Retinal pigment epithelial cell (primary cell): ENCODE measurements at regions not wholly inside any gene's neighbourhood (a gene's known extent, or its start where the extent isn't known, plus 50 kb on each side); places are given as distances from the start of the nearest gene placed in this dataset.
A peak's percentile ranks its signal among the peaks of the same experiment; 100 is the strongest.

Experiments
- DNase-seq: peaks from one replicate; pipeline ENCODE4 v3.0.0-alpha.2; 2010; ENCODE audit warnings: low read depth
- H3K4me3 ChIP-seq: 2 replicates; pipeline ENCODE4 v1.5.1; 2011; ENCODE audit warnings: mild to moderate bottlenecking, low read length, control low read depth, moderate library complexity
- CTCF ChIP-seq: conservative IDR thresholded peaks from 2 replicates; pipeline ENCODE4 v1.5.1; 2011; ENCODE audit warnings: low read depth, low read length, control low read depth, inconsistent platforms

GRCh38 chr7:125112850-125113249 lies 183.2 kb upstream of the POT1 start:
- DNase-seq: no peak

GRCh38 chr7:125099519-125099918 lies 169.9 kb upstream of the POT1 start:
- no peak for TF ChIP-seq CTCF

More at GRCh38 chr7:125112850-125113249, 183.2 kb upstream of the POT1 start:
- no peak overlapping the region for H3K4me3 ChIP-seq
- no peak for TF ChIP-seq CTCF

GRCh38 chr7:125098377-125098970 lies 168.8 kb upstream of the POT1 start:
- H3K4me3 ChIP-seq: no peak overlapping the region
- TF ChIP-seq CTCF: no peak
- DNase-seq: peak; percentile 36

More at GRCh38 chr7:125099519-125099918, 169.9 kb upstream of the POT1 start:
- no peak overlapping the region for H3K4me3 ChIP-seq
- no peak for DNase-seq

- peak; percentile 19 for DNase-seq
- no peak overlapping the region for H3K4me3 ChIP-seq
- TF ChIP-seq CTCF: no peak
Measured at GRCh38 chr7:125090596-125090995, 161.0 kb upstream of the POT1 start.

- no peak for DNase-seq
- H3K4me3 ChIP-seq: no peak overlapping the region
- TF ChIP-seq CTCF: no peak
Measured at GRCh38 chr7:125089171-125089570, 159.5 kb upstream of the POT1 start.

- DNase-seq: no peak
- no peak overlapping the region for H3K4me3 ChIP-seq
- no peak for TF ChIP-seq CTCF
Measured at GRCh38 chr7:125088555-125088954, 158.9 kb upstream of the POT1 start.

GRCh38 chr7:125085084-125085483 lies 155.5 kb upstream of the POT1 start:
- DNase-seq: no peak
- no peak overlapping the region for H3K4me3 ChIP-seq

More at GRCh38 chr7:125085084-125085483, 155.5 kb upstream of the POT1 start:
- TF ChIP-seq CTCF: no peak
